HG02885 (cell line): ENCODE measurements at regions not wholly inside any gene's neighbourhood (a gene's known extent, or its start where the extent isn't known, plus 50 kb on each side); places are given as distances from the start of the nearest gene placed in this dataset.

Experiments
- ATAC-seq: cut with Tn5 transposase; IDR thresholded peaks from one replicate; pipeline ENCODE4 v1.9.1; 2021; ENCODE audit warnings: mild to moderate bottlenecking; ENCODE audit not compliant: unreplicated experiment, poor library complexity

- ATAC-seq, result no peak
Observed at GRCh38 chr2:120439637-120440384, 93.9 kb downstream of the INHBB start.

- ATAC-seq, result no peak
Observed at GRCh38 chr2:120440521-120441350, 94.8 kb downstream of the INHBB start.

- no peak for ATAC-seq
Observed at GRCh38 chr2:120441351-120441700, 95.4 kb downstream of the INHBB start.

- no peak for ATAC-seq
Observed at GRCh38 chr2:120441744-120442471, 96.0 kb downstream of the INHBB start.

- ATAC-seq, result no peak
Observed at GRCh38 chr2:120442541-120442922, 96.6 kb downstream of the INHBB start.

- ATAC-seq, result no peak
Observed at GRCh38 chr2:120442923-120443571, 97.1 kb downstream of the INHBB start.

- no peak for ATAC-seq
Observed at GRCh38 chr2:120443946-120444345, 98.0 kb downstream of the INHBB start.

GRCh38 chr2:120444691-120445240 is 98.8 kb downstream of the INHBB start:
- ATAC-seq, result no peak

- ATAC-seq, result no peak
Observed at GRCh38 chr2:120445449-120446143, 99.7 kb downstream of the INHBB start.

- no peak for ATAC-seq
Observed at GRCh38 chr2:120446236-120447126, 100.5 kb downstream of the INHBB start.

- no peak for ATAC-seq
Observed at GRCh38 chr2:120447127-120447785, 101.3 kb downstream of the INHBB start.

- no peak for ATAC-seq
Observed at GRCh38 chr2:120448436-120448835, 102.5 kb downstream of the INHBB start.

- no peak for ATAC-seq
Observed at GRCh38 chr2:120448961-120449810, 103.2 kb downstream of the INHBB start.

- ATAC-seq, result no peak
Observed at GRCh38 chr2:120450196-120450820, 104.4 kb downstream of the INHBB start.

GRCh38 chr2:120451334-120451733 is 105.4 kb downstream of the INHBB start:
- ATAC-seq, result no peak

- no peak for ATAC-seq
Observed at GRCh38 chr2:120452131-120452530, 106.2 kb downstream of the INHBB start.
